AML-193 (cell line): ENCODE measurements at regions not wholly inside any gene's neighbourhood (a gene's known extent, or its start where the extent isn't known, plus 50 kb on each side); places are given as distances from the start of the nearest gene placed in this dataset.
"Not testable (repeated sequence)": the region's sequence is repeated elsewhere in the genome, so short reads cannot be mapped to it uniquely, and the experiment has no call there.

ENCODE experiments used
- DNase-seq, 2 experiments: peaks; one replicate each; lab custom pipeline; 2025; lab: John Stamatoyannopoulos, UW

DNA sequence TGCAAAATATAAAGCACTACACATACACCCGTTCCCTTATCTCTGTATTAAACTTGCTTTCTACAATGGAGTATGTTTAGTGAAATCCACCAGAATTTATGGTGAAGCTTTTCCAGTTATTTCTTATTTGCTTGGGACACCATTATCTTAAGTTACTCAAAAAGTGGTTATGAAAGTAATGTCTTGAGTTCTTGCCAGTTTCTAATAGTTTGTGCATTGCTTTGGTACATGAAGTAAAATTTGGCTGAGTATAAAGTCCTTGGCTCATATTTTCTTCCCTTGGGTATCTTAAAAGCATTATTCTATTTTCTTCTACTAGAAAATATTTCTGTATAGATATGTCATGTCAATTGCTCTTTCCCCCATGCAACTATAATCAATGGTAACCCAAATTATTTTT, 85.2 kb downstream of the POLR1F start:
- no peak for DNase-seq

- no peak for DNase-seq
These were observed 87.1 kb downstream of the POLR1F start for GRCh38 chr7:19621740-19622139.

DNA sequence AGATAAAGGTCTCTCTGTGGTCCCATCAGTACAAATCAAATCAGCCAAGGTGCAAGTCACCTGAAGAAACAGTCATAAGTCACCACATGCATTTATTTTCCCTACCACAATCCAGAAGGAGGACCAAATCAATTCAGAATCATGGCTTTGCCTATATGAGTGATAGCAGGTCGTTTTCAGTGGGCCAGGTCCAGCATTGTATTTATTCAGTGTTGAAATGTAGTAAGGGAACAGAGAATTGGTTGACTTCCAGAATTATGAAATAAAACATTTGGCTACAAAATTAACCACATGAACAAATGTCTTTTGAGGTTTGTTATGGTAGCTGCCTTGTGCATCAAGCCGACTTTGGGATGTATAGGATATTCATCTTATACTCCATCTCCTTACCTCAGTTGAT, 88.4 kb downstream of the POLR1F start:
- DNase-seq = no peak

DNA sequence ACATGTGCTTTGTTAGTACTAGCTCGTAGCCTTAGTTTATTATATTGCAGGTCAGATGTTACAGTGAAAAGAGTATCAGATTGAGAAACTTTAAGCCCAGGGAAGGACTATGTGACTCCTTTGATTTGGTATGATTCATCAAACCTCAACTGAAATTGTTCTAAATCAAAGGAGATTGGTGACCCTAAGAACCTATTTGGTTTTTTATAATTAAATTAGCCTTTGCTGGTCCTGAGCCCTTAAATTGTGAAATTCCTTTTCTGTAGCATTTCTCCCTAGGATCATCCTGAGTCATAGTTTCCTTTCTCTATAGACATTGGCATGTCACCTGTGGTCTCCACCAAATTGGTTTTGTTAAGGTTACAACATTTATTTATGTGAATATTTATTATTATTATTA, 89.7 kb downstream of the POLR1F start:
- DNase-seq = no peak

DNA sequence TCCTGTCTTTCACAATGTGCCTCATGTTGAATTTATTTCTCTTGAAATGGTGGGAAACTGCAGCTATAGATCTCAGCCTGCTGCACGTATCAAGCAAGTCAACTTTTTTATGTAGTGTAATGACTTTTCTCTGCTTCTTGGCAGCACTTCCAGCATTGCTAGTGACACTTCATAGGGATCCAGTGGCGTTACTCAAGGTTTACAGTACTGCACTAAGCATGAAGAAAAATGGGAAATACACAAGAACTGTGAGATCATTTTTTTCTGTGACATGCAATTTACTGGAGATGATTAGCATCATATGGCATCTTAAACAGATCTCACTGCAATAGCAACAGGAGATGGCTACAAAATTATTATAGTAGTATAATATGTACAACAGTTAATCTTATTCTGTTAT, 90.9 kb downstream of the POLR1F start:
- no peak for DNase-seq

DNA sequence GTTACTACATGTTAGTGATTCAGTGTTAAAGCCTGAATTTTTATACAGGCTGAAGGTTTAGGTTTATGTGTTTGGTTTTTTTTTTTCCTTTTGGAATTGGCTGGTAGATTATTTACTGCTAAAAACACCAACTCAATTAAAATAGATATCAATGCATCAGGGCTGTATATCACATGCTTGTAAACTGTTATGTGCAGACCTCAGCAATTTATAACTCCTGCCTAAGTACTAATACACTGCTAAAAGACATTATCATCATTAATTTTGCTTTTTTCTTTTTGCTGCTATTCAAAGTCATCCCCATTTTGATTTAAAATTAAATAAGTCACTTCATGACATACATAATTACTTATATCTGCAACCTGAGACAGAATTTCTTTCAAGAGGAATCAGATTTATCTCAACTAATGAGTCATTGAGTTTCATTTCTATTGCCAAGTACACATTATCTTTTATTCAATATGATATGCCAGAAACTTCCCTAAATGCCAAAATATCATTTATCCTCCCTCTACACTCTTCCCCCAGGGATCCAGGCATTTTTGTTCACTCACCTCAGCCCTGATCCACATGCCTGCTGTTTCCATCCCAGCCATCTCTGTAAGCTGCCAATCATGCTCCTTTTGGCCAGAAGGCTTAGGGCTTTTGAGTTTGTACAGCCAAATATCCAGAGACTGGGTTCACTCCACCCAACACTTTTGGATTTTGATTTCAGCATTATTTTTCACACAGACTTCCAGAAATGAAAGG, 98.5 kb downstream of the POLR1F start:
- DNase-seq = no peak

- no peak for DNase-seq
These were observed 119.4 kb downstream of the POLR1F start for GRCh38 chr7:19589446-19589845.

- DNase-seq = no peak
These were observed 121.5 kb downstream of the POLR1F start for GRCh38 chr7:19587291-19587690.

- DNase-seq = no peak
These were observed 123.1 kb downstream of the POLR1F start for GRCh38 chr7:19585761-19586160.

DNA sequence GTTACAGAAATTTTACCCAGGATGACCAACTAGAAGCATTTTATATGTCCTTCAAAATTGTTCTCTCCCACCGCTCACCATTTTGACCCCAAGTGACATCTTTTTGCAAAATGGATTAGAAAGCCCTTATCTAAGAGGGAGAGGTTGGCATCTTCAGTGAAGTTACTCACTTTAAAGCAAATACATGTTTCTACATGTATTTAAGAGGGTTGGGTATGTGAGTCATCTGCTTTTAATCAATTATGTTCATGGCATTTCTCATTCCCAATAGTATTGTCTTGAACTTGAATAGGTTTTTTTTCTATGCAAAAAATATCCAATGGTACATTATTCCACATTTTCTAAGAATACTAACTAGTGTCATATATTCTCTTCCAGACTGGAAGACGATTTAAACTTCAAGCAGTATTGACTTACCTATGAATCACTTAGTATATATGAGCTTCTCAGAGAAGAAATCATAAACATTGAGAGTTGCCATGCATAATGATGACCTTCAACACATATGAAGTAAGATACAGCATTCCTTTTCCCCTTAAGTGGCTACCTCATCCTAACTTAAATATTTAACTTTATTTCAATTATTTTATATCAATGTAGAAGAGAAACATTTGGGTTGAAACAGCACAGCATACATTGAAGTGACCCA, 132.8 kb downstream of the POLR1F start:
- no peak for DNase-seq

DNA sequence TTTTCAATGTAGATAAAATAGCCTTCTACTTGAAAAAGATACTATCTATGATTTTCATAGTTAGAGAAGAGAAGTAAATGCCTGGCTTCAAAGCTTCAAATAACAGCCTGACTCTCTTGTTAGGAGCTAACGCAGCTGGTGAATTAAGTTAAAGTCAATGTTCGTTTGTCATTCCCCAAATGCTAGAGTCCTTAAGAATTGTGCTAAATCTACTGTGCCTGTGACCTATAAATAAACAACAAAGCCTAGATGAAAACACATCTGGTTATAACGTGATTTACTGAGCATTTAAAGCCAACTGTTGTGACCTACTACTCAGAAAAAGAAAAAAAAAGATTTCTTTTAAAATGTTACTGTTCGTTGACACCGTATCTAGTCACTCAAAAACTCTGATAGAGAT, 134.7 kb downstream of the POLR1F start:
- DNase-seq = no peak

DNA sequence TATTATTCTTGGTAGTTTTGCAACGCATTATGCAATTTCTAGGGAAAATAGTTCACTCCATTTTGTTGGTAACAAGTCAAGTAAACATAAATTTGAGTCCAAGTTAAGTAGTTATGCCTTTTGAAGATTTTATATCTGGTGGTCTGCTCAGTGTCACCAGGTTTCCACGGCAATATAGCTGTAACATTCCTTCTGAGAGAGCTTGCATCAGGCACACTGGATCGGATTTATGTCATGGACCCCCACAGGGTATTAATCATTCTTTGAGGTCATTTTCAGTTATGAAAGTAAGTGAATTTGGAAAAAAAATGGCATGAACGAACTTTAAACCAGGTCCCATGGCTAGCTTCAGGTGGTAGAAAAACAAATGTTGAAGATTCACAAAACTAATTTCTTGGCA, 136.3 kb downstream of the POLR1F start:
- no peak for DNase-seq

GRCh38 chr7:19567011-19567410, 141.8 kb downstream of the POLR1F start:
- DNase-seq = no peak

DNA sequence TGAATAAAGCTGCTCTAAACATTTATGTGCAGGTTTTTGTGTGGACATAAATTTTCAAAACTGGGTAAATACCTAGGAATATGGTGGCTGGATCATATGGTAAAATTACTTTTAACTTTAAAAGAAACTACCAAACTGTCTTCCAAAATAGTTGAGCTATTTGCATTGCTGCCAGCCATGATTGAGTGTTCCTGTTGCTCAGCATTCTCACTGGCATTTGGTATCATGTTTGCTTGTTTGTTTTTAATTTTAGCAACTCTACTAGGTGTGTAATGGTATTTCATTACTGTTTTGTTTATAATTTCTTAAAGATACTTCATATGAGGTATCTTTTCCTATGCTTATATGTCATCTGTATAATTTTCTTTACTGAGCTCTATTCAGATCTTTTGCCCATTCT, 143.2 kb downstream of the POLR1F start:
- no peak for DNase-seq

- DNase-seq = no peak
These were observed 147.6 kb downstream of the POLR1F start for GRCh38 chr7:19561121-19561805.

DNA sequence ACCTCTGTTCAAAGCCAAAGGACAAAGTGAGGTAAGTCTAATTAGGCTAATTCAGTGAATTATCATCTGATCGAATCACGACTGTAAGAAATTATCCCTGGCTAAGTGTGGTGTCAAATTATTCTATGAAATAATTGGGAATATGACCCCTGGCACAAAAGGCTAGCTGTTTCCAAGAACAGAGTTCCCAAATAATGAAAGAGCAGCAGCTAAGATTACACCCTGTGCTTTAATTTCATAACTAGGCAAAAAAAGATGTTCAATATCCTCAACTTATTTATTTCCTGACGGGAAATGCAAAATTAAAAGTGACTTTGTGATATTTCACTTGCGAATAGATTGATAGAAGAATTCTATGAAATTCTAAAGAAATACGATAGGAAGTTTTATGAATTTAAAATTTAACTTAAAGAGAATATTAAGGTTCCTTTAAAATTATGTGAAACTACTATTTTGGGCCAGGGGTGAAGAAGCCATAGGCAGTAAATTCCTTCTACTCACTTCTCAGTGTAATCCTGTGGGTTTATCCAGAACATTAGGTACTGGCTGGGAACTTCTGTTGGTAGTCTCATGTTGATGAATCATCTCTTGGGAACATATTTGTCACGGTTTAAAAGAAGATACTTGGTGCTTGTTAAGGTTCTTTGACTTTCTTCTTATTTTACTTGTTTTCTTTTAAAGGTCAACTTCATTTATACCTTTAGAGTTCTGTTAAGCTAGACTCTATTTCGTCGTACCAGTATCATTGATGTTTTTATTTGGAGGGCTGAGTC, 148.5 kb downstream of the POLR1F start:
- DNase-seq = no peak

- no peak for DNase-seq
These were observed 150.3 kb downstream of the POLR1F start for GRCh38 chr7:19558527-19558926.

DNA sequence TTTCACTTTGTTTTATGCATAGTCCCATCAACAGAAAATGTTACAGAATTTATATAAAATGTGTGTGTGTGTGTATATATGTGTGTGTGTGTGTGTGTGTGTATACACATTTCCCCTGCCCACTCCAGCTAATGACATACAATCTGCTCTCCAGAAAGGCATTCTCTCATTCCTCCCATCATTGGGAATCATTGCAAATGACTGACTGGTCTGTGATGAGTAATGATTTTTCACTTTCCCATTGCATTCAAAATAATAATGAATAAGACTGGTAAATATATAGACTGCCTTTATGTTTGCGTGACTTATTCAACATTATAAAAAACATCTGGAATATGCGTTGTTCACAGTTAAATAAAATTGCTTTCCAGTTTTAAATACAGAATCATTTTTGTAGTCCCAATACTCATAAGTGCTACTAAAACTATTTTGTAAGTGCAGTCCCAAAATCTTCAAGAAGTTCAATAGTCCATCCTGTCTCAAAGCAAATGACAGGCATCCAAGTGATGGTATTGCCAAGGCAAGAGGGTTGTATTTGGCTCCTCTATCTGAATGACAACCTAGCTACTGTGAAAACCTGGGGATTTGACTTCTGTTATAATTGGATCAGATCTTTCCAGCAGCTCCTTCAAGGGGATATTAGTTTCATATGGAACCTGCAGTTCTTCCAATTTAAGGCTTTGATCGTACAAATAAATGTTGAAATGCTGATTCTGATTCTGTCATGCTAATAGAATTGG, 150.9 kb downstream of the POLR1F start:
- DNase-seq = no peak

GRCh38 chr7:19554581-19554980, 154.3 kb downstream of the POLR1F start:
- no peak for DNase-seq

DNA sequence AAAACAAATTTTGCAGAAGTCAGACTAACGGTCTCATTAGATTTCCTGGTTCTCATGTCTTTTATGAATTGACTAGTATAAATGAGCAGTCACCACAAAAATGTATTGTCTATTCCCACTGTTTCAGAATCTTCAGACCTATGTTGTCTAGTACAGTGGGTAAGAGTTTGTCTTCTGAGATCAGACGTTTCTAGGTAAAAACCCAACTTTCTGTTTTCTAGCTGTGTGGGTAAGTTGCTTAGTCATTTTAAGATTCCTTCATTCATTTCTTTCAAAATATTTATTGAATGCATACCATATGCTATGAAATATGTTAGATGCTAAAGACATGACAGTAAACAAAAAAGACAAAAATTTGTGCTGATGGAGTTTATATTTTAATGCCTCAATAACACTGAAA, 156.3 kb downstream of the POLR1F start:
- DNase-seq = no peak

GRCh38 chr7:19549246-19549645, 159.6 kb downstream of the POLR1F start:
- not testable (repeated sequence) for DNase-seq

DNA sequence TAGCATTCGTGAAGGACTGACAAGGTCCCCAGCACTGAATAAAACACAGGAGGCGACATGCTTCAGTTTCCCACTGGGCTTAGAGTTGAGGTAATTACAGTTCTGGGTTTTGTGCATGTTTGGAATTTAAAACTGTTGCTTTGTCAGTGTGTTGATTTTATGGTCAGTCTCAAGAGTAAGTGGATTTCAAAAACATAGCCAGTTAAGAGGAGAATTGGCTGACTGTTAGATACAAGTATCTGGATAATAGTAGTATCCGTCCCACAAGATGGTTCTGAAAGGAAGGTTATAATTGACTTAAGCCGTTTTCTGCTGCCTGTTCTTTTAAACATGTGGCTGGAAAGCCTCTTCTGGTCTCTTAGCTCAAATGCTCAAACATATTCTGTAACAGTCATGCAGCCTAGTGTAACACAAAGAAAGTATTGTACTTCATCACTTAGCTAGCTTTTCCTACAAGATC, 170.9 kb downstream of the POLR1F start:
- DNase-seq = no peak
